Keratinocyte (primary cell): ENCODE measurements at regions not wholly inside any gene's neighbourhood (a gene's known extent, or its start where the extent isn't known, plus 50 kb on each side); places are given as distances from the start of the nearest gene placed in this dataset.

Source experiments
- DNase-seq: peaks from one replicate; pipeline ENCODE4 v3.0.0-alpha.2; 2011; ENCODE audit warnings: low read depth, missing footprints, low spot score
- FAIRE-seq: peaks from 2 replicates; lab custom pipeline; 2011; peaks lifted over from hg19 to GRCh38; lab: Jason Lieb, UNC
- H2AFZ ChIP-seq: 2 replicates; pipeline ENCODE4 v1.6.0; 2012; ENCODE audit warnings: low read length, control low read depth, inconsistent platforms; ENCODE audit not compliant: control insufficient read depth
- H3K27ac ChIP-seq: 2 replicates; pipeline ENCODE4 v1.5.1; 2011; ENCODE audit warnings: low read length; ENCODE audit not compliant: control insufficient read depth, insufficient read depth
- H3K27me3 ChIP-seq: 3 replicates; pipeline ENCODE4 v1.6.0; 2011; ENCODE audit warnings: low read length; ENCODE audit not compliant: control insufficient read depth, insufficient read depth; ENCODE audit errors: extremely low read depth
- H3K36me3 ChIP-seq, 2 experiments: 2 replicates in 1 of 2; 3 replicates in 1 of 2; pipeline ENCODE4 v1.5.1; 2011; ENCODE audit warnings: low read length in 2 of 2, mild to moderate bottlenecking in 1 of 2; ENCODE audit not compliant: control insufficient read depth in 2 of 2, insufficient read depth in 2 of 2; ENCODE audit errors: extremely low read depth in 1 of 2
- H3K4me1 ChIP-seq: 3 replicates; pipeline ENCODE4 v1.5.1; 2011; ENCODE audit warnings: low read length; ENCODE audit not compliant: control insufficient read depth, insufficient read depth; ENCODE audit errors: extremely low read depth
- H3K4me2 ChIP-seq: 3 replicates; pipeline ENCODE4 v1.6.0; 2011; ENCODE audit warnings: low read depth, low read length; ENCODE audit not compliant: control insufficient read depth, insufficient read depth; ENCODE audit errors: extremely low read depth
- H3K4me3 ChIP-seq, 3 experiments: fragments of 200-600 bp in 1 of 3; sonication (generic) in 1 of 3; 2 replicates in 2 of 3; 3 replicates in 1 of 3; pipeline ENCODE4 v1.5.1; 2011 to 2016; ENCODE audit warnings: low read length in 3 of 3, mild to moderate bottlenecking in 3 of 3, control low read depth in 2 of 3, inconsistent platforms in 1 of 3, low read depth in 1 of 3, mixed read lengths in 1 of 3, mixed run types in 1 of 3, moderate library complexity in 1 of 3; ENCODE audit not compliant: control insufficient read depth in 2 of 3, insufficient read depth in 2 of 3; ENCODE audit errors: extremely low read depth in 1 of 3
- H3K79me2 ChIP-seq: 2 replicates; pipeline ENCODE4 v1.6.0; 2012; ENCODE audit warnings: low read length; ENCODE audit not compliant: control insufficient read depth, insufficient read depth
- H3K9ac ChIP-seq: 3 replicates; pipeline ENCODE4 v1.6.0; 2011; ENCODE audit warnings: low read length; ENCODE audit not compliant: control insufficient read depth, insufficient read depth; ENCODE audit errors: extremely low read depth
- H3K9me1 ChIP-seq: 3 replicates; pipeline ENCODE4 v1.6.0; 2011; ENCODE audit warnings: low read length; ENCODE audit not compliant: control insufficient read depth, insufficient read depth; ENCODE audit errors: extremely low read depth
- H3K9me3 ChIP-seq: 2 replicates; pipeline ENCODE4 v1.5.1; 2012; ENCODE audit warnings: low read depth, low read length; ENCODE audit not compliant: control insufficient read depth
- H4K20me1 ChIP-seq: 3 replicates; pipeline ENCODE4 v1.6.0; 2011; ENCODE audit warnings: low read length; ENCODE audit not compliant: control insufficient read depth, insufficient read depth; ENCODE audit errors: extremely low read depth
- CTCF ChIP-seq, 3 experiments: IDR thresholded peaks in 1 of 3; conservative IDR thresholded peaks in 1 of 3; optimal IDR thresholded peaks in 1 of 3; 2 replicates in 2 of 3; 3 replicates in 1 of 3; pipeline versions ENCODE3 to v1.5.1; 2011; ENCODE audit warnings: low read length in 3 of 3, mild to moderate bottlenecking in 3 of 3, moderate library complexity in 2 of 3, control low read depth in 1 of 3, inconsistent platforms in 1 of 3; ENCODE audit not compliant: insufficient read depth in 2 of 3; ENCODE audit errors: extremely low read depth in 1 of 3
- EZH2 ChIP-seq: IDR thresholded peaks from one replicate; pipeline ENCODE4 v1.6.1; 2012; ENCODE audit warnings: inconsistent platforms, mild to moderate bottlenecking, low read length, moderate library complexity
- dilution Hi-C: fragments of 300-500 bp; cut with MboI; formaldehyde crosslinking; loops from one replicate; pipeline ENCODE4 v1.7.0; 2020; ENCODE audit warnings: low sequenced_read_pairs; ENCODE audit not compliant: extremely low pct_ligation_motif_present

DNA sequence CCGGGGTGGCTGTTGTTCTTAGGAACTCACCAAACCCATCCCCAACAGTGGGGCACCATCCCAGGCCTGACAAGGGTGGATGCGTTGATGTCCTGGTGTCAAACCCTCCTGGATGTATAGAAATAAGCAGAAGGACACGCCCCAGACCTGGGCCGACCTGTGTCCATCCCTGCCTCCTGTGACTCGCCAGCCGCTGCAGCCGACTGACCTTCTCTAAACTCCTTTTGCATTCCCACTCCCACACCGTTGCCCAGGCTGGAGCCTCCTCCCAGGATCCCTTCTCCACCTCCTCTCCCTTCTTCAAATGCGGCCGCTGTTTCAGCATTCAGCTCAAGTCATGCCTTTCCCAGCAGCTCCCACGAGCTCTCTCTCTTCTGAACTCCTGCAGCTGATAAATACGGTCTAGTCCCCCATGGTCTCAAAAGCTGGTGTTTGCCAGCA, 213.2 kb upstream of the IER5L start:
- Histone ChIP-seq H3K4me1 (no peaks in the 10 kb centered on the region), H3K4me3 (no peak overlapping the region), H3K27ac (no peak overlapping the region), H3K9me1 (no peaks in the 10 kb centered on the region), H2AFZ (no peak overlapping the region), H3K9ac (no peak overlapping the region), H3K4me2 (no peak overlapping the region), H3K36me3 (no peaks in the 10 kb centered on the region), H3K79me2 (no peaks in the 10 kb centered on the region), H4K20me1 (no peaks in the 10 kb centered on the region), H3K9me3 (no peaks in the 10 kb centered on the region), H3K27me3 (no peaks in the 10 kb centered on the region)
- dilution Hi-C loops, result no loop called here
- TF ChIP-seq EZH2 (no peak), CTCF (optimal IDR thresholded peaks at IDR 0.05 in 1 of 3, IDR thresholded peaks at IDR 0.05 in 1 of 3, conservative IDR thresholded peaks at IDR 0.05 in 1 of 3; ENCODE audit: extremely low read depth in 1 of 3, insufficient read depth in 2 of 3, low read length in 3 of 3) (no peak)
- DNase-seq (no peak), FAIRE-seq (no peak)

- DNase-seq, result no peak
Observed at GRCh38 chr9:129390541-129390940, 212.5 kb upstream of the IER5L start.

More at GRCh38 chr9:129390541-129390940, 212.5 kb upstream of the IER5L start:
- Histone ChIP-seq H3K9me3 (no peaks in the 10 kb centered on the region), H2AFZ (no peak overlapping the region), H3K9ac (no peak overlapping the region), H3K27me3 (no peaks in the 10 kb centered on the region), H3K4me3 (no peak overlapping the region), H3K4me1 (no peaks in the 10 kb centered on the region), H3K27ac (no peak overlapping the region), H3K4me2 (no peak overlapping the region), H3K36me3 (no peaks in the 10 kb centered on the region), H4K20me1 (no peaks in the 10 kb centered on the region), H3K9me1 (no peaks in the 10 kb centered on the region), H3K79me2 (no peaks in the 10 kb centered on the region)
- FAIRE-seq, result no peak
- dilution Hi-C loops, result no loop called here
- TF ChIP-seq CTCF (optimal IDR thresholded peaks at IDR 0.05 in 1 of 3, IDR thresholded peaks at IDR 0.05 in 1 of 3, conservative IDR thresholded peaks at IDR 0.05 in 1 of 3; ENCODE audit: extremely low read depth in 1 of 3, insufficient read depth in 2 of 3, low read length in 3 of 3) (no peak), EZH2 (no peak)
